Chondrocyte (in vitro differentiated cells): ENCODE measurements at regions not wholly inside any gene's neighbourhood (a gene's known extent, or its start where the extent isn't known, plus 50 kb on each side); places are given as distances from the start of the nearest gene placed in this dataset.
"Not testable (repeated sequence)": the region's sequence is repeated elsewhere in the genome, so short reads cannot be mapped to it uniquely, and the experiment has no call there.

Source experiments
- DNase-seq: peaks from one replicate; pipeline ENCODE4 v3.0.0; 2021; ENCODE audit warnings: mixed read lengths, low spot score
- H3K27ac Mint-ChIP-seq: one replicate; pipeline ENCODE4 v1.8.0; 2021; ENCODE audit warnings: mild to moderate bottlenecking, moderate library complexity, mixed read lengths; ENCODE audit not compliant: unreplicated experiment
- H3K27me3 Mint-ChIP-seq: 2 replicates; pipeline ENCODE4 v1.8.0; 2021; ENCODE audit warnings: low read depth, mixed read lengths
- H3K36me3 Mint-ChIP-seq: 2 replicates; pipeline ENCODE4 v1.8.0; 2021; ENCODE audit warnings: low read depth, mixed read lengths
- H3K4me1 Mint-ChIP-seq: 2 replicates; pipeline ENCODE4 v1.8.0; 2021; ENCODE audit warnings: low read depth, mild to moderate bottlenecking, mixed read lengths
- H3K4me3 Mint-ChIP-seq: one replicate; pipeline ENCODE4 v1.8.0; 2021; ENCODE audit warnings: mild to moderate bottlenecking, moderate library complexity, mixed read lengths; ENCODE audit not compliant: unreplicated experiment
- H3K9me3 Mint-ChIP-seq: 2 replicates; pipeline ENCODE4 v1.8.0; 2021; ENCODE audit warnings: low read depth, mixed read lengths
- TF ChIP-seq, protein P1 (sequence below): fragments of 200-600 bp; sonication (generic); IDR thresholded peaks from 2 replicates; pipeline ENCODE4 v1.5.0; 2021; ENCODE audit warnings: antibody characterized with exemption, mild to moderate bottlenecking, moderate library complexity

DNA sequence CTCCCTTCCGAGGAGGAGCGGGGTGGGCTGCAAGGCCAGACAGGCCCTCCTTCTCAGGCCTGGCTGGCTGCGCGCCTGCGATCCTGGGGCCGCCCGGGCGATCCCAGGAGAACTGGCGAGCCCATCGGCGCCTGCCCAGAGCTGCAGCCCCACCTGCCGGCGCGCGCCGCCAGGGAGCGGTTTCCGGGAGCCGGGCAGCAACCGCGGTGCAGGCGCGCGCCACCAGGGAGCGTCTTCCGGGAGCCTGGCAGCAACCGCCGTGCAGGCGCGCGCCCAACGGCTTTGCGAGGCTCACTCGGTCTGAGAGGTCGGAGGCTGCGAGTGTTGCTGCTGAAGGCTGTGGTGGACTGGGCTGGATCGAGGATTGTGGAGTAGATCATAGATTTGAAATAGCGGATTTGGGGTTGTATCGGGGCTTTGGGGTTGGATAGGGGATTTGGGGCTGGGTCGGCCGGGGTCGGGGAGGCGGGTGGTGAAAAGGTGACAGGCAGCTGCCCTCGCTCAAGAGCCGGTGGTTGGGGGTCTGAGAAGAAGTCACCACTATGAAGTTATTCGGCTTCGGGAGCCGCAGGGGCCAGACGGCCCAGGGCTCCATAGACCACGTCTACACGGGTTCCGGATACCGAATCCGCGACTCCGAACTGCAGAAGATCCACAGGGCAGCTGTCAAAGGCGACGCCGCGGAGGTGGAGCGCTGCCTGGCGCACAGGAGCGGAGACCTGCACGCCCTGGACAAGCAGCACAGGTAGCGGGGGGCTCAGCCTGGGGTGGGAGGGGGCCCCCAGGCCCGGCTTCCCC is 668.9 kb downstream of the SPATA31A6 start:
- H3K36me3 Mint-ChIP-seq, H3K9me3 Mint-ChIP-seq, H3K27me3 Mint-ChIP-seq, H3K27ac Mint-ChIP-seq, H3K4me1 Mint-ChIP-seq: not testable (repeated sequence)
- DNase-seq, result peak; percentile 59
- H3K4me3 Mint-ChIP-seq, result peak overlapping the region; percentile 62
- TF ChIP-seq, protein P1, sequence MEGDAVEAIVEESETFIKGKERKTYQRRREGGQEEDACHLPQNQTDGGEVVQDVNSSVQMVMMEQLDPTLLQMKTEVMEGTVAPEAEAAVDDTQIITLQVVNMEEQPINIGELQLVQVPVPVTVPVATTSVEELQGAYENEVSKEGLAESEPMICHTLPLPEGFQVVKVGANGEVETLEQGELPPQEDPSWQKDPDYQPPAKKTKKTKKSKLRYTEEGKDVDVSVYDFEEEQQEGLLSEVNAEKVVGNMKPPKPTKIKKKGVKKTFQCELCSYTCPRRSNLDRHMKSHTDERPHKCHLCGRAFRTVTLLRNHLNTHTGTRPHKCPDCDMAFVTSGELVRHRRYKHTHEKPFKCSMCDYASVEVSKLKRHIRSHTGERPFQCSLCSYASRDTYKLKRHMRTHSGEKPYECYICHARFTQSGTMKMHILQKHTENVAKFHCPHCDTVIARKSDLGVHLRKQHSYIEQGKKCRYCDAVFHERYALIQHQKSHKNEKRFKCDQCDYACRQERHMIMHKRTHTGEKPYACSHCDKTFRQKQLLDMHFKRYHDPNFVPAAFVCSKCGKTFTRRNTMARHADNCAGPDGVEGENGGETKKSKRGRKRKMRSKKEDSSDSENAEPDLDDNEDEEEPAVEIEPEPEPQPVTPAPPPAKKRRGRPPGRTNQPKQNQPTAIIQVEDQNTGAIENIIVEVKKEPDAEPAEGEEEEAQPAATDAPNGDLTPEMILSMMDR, result peak; percentile 33

DNA sequence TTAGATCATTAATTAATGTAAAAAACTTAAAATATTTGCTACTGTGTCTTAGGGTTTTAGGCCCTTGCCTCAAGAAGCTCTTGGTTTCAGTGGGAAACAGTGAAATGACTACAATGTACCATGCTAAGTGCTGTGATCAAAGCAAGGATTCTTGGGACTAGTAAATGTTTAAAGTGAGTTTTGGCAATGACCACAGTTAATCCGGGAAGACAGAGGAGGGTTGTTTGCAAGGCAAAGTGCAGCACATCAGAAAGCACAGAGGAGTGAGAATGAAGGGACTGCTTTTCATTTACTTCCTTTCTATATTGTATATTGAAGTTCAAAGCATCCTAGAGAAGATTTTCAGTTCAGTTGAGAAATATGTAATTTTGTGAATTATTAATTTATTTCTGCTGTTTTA is 676.7 kb downstream of the SPATA31A6 start:
- not testable (repeated sequence) for H3K4me3 Mint-ChIP-seq, H3K27ac Mint-ChIP-seq, H3K9me3 Mint-ChIP-seq, H3K27me3 Mint-ChIP-seq, H3K4me1 Mint-ChIP-seq, H3K36me3 Mint-ChIP-seq, DNase-seq

DNA sequence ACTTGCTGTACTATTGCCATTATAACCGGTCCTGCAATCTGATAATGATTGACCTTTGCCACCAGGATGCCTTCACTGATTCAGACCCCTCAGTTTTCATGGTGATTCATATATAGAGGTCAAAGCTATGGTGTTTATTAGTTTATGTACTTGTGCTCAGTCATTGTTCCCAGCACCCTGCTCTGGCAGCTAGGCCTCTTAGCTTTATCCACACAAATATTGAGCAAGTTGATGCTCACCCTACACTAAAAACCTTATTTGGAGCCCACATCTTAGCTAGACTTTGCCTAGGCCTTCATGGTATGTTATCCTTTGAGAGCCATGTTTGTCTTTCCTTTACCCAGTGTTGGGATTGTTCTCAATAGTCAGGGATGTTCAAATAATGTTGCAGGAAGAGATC is 679.0 kb downstream of the SPATA31A6 start:
- not testable (repeated sequence) for H3K4me3 Mint-ChIP-seq, H3K27ac Mint-ChIP-seq, H3K4me1 Mint-ChIP-seq, H3K27me3 Mint-ChIP-seq, H3K36me3 Mint-ChIP-seq, DNase-seq, H3K9me3 Mint-ChIP-seq
